ENCODE measurements at regions not wholly inside any gene's neighbourhood (a gene's known extent, or its start where the extent isn't known, plus 50 kb on each side); places are given as distances from the start of the nearest gene placed in this dataset.

DNA sequence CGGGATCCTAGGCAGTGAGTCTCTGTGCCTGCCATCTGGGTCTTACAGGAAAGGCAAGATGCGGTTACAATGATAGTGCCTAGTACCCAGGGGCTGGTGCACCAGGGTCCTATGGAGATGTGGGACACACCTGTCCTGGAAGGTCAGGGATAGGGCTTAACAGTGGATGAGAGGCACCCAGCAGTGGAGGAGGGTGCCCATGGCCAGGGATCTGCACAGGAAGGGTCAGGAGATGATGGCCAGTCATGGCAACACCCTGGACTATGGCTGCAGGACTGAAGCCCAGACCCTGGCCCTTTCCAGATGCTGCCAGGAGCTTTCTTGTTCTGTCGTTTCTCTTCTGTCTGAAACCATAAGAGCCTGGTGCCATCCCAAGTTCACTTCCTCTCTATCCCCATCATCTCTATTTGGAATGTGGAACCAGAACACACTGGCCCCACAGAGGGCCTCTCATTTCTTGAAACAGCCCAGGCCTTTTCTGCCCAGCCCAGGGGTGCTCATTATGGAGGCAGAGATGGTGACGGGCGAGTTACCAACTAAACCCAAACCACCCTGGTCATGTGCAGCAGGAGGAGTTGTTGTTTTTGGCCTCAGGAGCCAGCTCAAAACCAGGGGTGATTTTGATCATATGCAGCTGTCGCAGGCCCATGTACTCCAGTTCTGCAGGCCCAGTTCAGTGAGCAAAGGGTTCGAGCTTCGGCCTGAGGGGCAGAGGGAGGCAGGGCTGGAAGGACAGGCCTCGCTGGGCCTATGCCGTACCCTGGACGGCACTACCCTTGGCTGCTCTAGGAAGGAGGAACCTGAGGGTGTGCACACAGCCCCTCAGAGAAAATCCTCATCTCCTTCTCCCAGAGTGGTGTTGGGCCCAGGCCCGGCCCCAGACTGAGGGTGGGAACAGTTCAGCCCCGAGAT lies 52.6 kb upstream of the GDF10 start:
- DNase-seq (ENCODE audit: low read depth): no peak
- no peak overlapping the region for H3K4me3 ChIP-seq (replicated peaks; ENCODE audit: low read depth, low read length)
- TF ChIP-seq, protein P1, sequence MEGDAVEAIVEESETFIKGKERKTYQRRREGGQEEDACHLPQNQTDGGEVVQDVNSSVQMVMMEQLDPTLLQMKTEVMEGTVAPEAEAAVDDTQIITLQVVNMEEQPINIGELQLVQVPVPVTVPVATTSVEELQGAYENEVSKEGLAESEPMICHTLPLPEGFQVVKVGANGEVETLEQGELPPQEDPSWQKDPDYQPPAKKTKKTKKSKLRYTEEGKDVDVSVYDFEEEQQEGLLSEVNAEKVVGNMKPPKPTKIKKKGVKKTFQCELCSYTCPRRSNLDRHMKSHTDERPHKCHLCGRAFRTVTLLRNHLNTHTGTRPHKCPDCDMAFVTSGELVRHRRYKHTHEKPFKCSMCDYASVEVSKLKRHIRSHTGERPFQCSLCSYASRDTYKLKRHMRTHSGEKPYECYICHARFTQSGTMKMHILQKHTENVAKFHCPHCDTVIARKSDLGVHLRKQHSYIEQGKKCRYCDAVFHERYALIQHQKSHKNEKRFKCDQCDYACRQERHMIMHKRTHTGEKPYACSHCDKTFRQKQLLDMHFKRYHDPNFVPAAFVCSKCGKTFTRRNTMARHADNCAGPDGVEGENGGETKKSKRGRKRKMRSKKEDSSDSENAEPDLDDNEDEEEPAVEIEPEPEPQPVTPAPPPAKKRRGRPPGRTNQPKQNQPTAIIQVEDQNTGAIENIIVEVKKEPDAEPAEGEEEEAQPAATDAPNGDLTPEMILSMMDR (IDR thresholded peaks at IDR 0.05; ENCODE audit: low read length, missing control alignments): no peak

DNA sequence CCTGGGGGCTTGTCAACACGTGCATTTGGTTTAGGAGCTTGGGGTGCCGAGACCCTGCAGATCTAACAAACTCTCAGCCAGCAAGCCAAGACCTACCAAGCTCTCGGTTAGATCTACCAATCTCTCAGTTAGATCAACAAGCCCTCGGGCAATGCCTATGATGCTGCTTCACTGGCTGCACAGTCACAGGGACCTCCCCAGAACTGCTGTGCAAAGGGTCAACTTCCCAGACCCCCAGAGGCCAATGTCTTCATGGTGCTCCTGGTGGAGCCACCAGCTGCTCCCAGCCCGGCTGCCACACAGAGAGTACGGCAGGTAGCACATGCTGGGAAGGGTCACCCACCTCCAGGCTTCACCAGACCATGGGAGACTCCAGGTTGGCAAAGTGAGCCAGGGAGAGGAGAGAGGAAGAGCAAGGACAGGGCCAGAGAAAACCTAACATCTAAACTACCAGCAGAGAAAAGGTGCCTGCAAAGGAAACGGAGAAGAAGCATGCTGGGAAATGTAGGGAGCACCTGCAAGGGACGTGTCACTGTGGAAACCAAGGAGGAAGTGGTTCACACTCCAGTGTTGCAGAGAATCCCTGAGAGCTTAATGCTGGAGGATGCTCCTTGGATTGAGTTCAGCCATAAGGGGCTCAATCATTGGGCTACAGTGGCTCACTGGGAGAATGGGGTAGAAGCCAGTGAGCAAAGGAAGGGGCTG lies 51.5 kb upstream of the GDF10 start:
- no peak for DNase-seq (ENCODE audit: low read depth)
- H3K4me3 ChIP-seq (replicated peaks; ENCODE audit: low read depth, low read length): no peak overlapping the region
- TF ChIP-seq, protein P1 (IDR thresholded peaks at IDR 0.05; ENCODE audit: low read length, missing control alignments): no peak

DNA sequence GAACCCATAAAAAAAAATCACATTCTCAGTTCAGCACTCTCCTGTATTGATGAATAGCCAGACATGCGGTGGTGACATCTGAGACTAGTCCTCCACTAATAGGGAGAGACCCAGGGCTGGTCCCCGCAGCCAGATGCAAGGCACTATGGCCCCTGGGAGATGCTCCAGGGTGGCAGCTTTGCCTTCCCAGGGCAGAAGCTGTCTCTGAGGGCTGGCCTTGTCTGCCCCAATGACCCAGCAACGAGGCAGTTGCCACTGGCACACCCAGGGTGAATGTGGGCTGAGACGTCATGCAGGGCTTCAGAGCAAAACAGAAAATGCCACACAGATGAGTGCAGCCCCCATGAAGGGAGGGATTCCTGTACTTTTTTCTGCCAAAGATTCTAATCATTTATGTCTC lies 50.1 kb upstream of the GDF10 start:
- H3K4me3 ChIP-seq (replicated peaks; ENCODE audit: low read depth, low read length): no peak overlapping the region
- TF ChIP-seq, protein P1 (IDR thresholded peaks at IDR 0.05; ENCODE audit: low read length, missing control alignments): no peak

More for the DNA sequence above, 50.1 kb upstream of the GDF10 start:
- DNase-seq (ENCODE audit: low read depth): no peak

Measured in fibroblast of pulmonary artery (primary cell).